MM.1S (cell line): ENCODE measurements at regions not wholly inside any gene's neighbourhood (a gene's known extent, or its start where the extent isn't known, plus 50 kb on each side); places are given as distances from the start of the nearest gene placed in this dataset.

Experiments used
- DNase-seq: peaks from one replicate; pipeline ENCODE4 v3.0.0-alpha.2; 2015
- H2AFZ ChIP-seq: fragments of 300-600 bp; sonication (generic); 2 replicates; pipeline ENCODE4 v1.6.0; 2016; ENCODE audit warnings: antibody characterized with exemption, low read length
- H3F3A ChIP-seq: fragments of 300-600 bp; sonication (generic); 2 replicates; pipeline ENCODE4 v1.6.1; 2016; ENCODE audit warnings: mild to moderate bottlenecking, antibody characterized with exemption, low read length, moderate library complexity, mixed read lengths; ENCODE audit not compliant: insufficient read depth
- H3K27ac ChIP-seq: fragments of 300-600 bp; sonication (generic); 2 replicates; pipeline ENCODE4 v1.5.1; 2016; ENCODE audit warnings: mild to moderate bottlenecking, low read length
- H3K27me3 ChIP-seq: fragments of 300-600 bp; sonication (generic); replicated peaks from 2 replicates; pipeline ENCODE4 v1.6.0; 2016; ENCODE audit warnings: low read length; ENCODE audit not compliant: insufficient read depth
- H3K36me3 ChIP-seq: fragments of 300-600 bp; sonication (generic); replicated peaks from 2 replicates; pipeline ENCODE4 v1.6.1; 2016; ENCODE audit warnings: mild to moderate bottlenecking, low read length, mixed read lengths; ENCODE audit not compliant: insufficient read depth
- H3K4me1 ChIP-seq: fragments of 300-600 bp; sonication (generic); 2 replicates; pipeline ENCODE4 v1.6.1; 2016; ENCODE audit warnings: low read length, mixed read lengths
- H3K4me2 ChIP-seq: fragments of 300-600 bp; sonication (generic); 2 replicates; pipeline ENCODE4 v1.6.0; 2016; ENCODE audit warnings: low read depth, low read length
- H3K4me3 ChIP-seq: fragments of 300-600 bp; sonication (generic); 2 replicates; pipeline ENCODE4 v1.5.1; 2016; ENCODE audit warnings: low read length, mixed read lengths
- H3K79me2 ChIP-seq: fragments of 300-600 bp; sonication (generic); 2 replicates; pipeline ENCODE4 v1.6.1; 2016; ENCODE audit warnings: mixed run types, low read length, mixed read lengths
- H3K9ac ChIP-seq: fragments of 300-600 bp; sonication (generic); 2 replicates; pipeline ENCODE4 v1.6.1; 2016; ENCODE audit warnings: low read length, mixed read lengths
- H3K9me2 ChIP-seq: fragments of 300-600 bp; sonication (generic); replicated peaks from 2 replicates; pipeline ENCODE4 v1.6.1; 2016; ENCODE audit warnings: mild to moderate bottlenecking, low read length, mixed read lengths; ENCODE audit not compliant: insufficient read depth
- H3K9me3 ChIP-seq: fragments of 300-600 bp; sonication (generic); replicated peaks from 2 replicates; pipeline ENCODE4 v1.6.1; 2016; ENCODE audit warnings: mild to moderate bottlenecking, low read length, mixed read lengths; ENCODE audit not compliant: insufficient read depth
- H4K20me1 ChIP-seq: fragments of 300-600 bp; sonication (generic); 2 replicates; pipeline ENCODE4 v1.6.1; 2016; ENCODE audit warnings: mild to moderate bottlenecking, low read length, moderate library complexity, mixed read lengths; ENCODE audit not compliant: insufficient read depth
- CTCF ChIP-seq: fragments of 300-600 bp; sonication (generic); IDR thresholded peaks from 2 replicates; pipeline ENCODE4 v1.5.1; 2016; ENCODE audit warnings: antibody characterized with exemption, low read length, mixed read lengths
- EZH2 ChIP-seq: fragments of 300-600 bp; sonication (generic); optimal IDR thresholded peaks from 2 replicates; pipeline ENCODE3; 2017; ENCODE audit warnings: low read depth, mild to moderate bottlenecking, antibody characterized with exemption, low read length, mixed read lengths
- EZH2phosphoT487 ChIP-seq: fragments of 300-600 bp; sonication (generic); IDR thresholded peaks from 2 replicates; pipeline ENCODE4 v1.6.1; 2018; ENCODE audit warnings: antibody characterized with exemption, low read length

GRCh38 chr2:150046810-150047209 is 440.7 kb downstream of the RND3 start:
- H2AFZ ChIP-seq, result no peak overlapping the region
- no peak overlapping the region for H3K27ac ChIP-seq
- no peaks in the 10 kb centered on the region for H3K9me3 ChIP-seq
- H3K9me2 ChIP-seq, result no peaks in the 10 kb centered on the region
- no peaks in the 10 kb centered on the region for H3K79me2 ChIP-seq
- no peaks in the 10 kb centered on the region for H4K20me1 ChIP-seq
- no peak overlapping the region for H3K4me2 ChIP-seq
- no peaks in the 10 kb centered on the region for H3K36me3 ChIP-seq
- DNase-seq, result no peak
- 0 out of 2 replicates have a peak, but pooled peaks cover 20% of the 10 kb centered on the region for H3F3A ChIP-seq
- TF ChIP-seq CTCF (no peak), EZH2phosphoT487 (no peak), EZH2 (no peak)
- no peak overlapping the region for H3K9ac ChIP-seq
- H3K4me1 ChIP-seq, result peaks cover 30% of the 10 kb centered on the region
- H3K4me3 ChIP-seq, result no peak overlapping the region
- no peaks in the 10 kb centered on the region; the same call in 1 of the 2 replicates for H3K27me3 ChIP-seq

- no peak overlapping the region for H2AFZ ChIP-seq
- DNase-seq, result no peak
- TF ChIP-seq EZH2phosphoT487 (no peak), CTCF (no peak), EZH2 (no peak)
Measured at GRCh38 chr2:150046211-150046610, 441.3 kb downstream of the RND3 start.

GRCh38 chr2:150045601-150046000 is 441.9 kb downstream of the RND3 start:
- TF ChIP-seq CTCF, result no peak
- TF ChIP-seq EZH2, result no peak
- no peak for TF ChIP-seq EZH2phosphoT487
- H3K27ac ChIP-seq, result no peak overlapping the region
- no peaks in the 10 kb centered on the region for H3K36me3 ChIP-seq
- peaks cover 22% of the 10 kb centered on the region for H3K4me1 ChIP-seq
- no peaks in the 10 kb centered on the region for H3K9me3 ChIP-seq
- no peaks in the 10 kb centered on the region; the same call in 1 of the 2 replicates for H3K27me3 ChIP-seq
- H3F3A ChIP-seq, result 0 out of 2 replicates have a peak, but pooled peaks cover 10% of the 10 kb centered on the region
- no peak overlapping the region for H3K4me3 ChIP-seq
- H3K9me2 ChIP-seq, result no peaks in the 10 kb centered on the region
- no peak overlapping the region for H3K9ac ChIP-seq
- DNase-seq, result no peak
- no peak overlapping the region for H3K4me2 ChIP-seq
- H2AFZ ChIP-seq, result no peak overlapping the region
- H4K20me1 ChIP-seq, result no peaks in the 10 kb centered on the region
- no peaks in the 10 kb centered on the region for H3K79me2 ChIP-seq

More at GRCh38 chr2:150046211-150046610, 441.3 kb downstream of the RND3 start:
- Histone ChIP-seq H3K36me3 (no peaks in the 10 kb centered on the region), H3F3A (0 out of 2 replicates have a peak, but pooled peaks cover 15% of the 10 kb centered on the region), H3K4me2 (no peak overlapping the region), H3K27me3 (no peaks in the 10 kb centered on the region; the same call in 1 of the 2 replicates), H3K4me3 (no peak overlapping the region), H3K4me1 (peaks cover 25% of the 10 kb centered on the region), H3K27ac (no peak overlapping the region), H3K9me3 (no peaks in the 10 kb centered on the region), H3K9ac (no peak overlapping the region), H4K20me1 (no peaks in the 10 kb centered on the region), H3K79me2 (no peaks in the 10 kb centered on the region), H3K9me2 (no peaks in the 10 kb centered on the region)
